ENCODE measurements at regions not wholly inside any gene's neighbourhood (a gene's known extent, or its start where the extent isn't known, plus 50 kb on each side); places are given as distances from the start of the nearest gene placed in this dataset.

DNA sequence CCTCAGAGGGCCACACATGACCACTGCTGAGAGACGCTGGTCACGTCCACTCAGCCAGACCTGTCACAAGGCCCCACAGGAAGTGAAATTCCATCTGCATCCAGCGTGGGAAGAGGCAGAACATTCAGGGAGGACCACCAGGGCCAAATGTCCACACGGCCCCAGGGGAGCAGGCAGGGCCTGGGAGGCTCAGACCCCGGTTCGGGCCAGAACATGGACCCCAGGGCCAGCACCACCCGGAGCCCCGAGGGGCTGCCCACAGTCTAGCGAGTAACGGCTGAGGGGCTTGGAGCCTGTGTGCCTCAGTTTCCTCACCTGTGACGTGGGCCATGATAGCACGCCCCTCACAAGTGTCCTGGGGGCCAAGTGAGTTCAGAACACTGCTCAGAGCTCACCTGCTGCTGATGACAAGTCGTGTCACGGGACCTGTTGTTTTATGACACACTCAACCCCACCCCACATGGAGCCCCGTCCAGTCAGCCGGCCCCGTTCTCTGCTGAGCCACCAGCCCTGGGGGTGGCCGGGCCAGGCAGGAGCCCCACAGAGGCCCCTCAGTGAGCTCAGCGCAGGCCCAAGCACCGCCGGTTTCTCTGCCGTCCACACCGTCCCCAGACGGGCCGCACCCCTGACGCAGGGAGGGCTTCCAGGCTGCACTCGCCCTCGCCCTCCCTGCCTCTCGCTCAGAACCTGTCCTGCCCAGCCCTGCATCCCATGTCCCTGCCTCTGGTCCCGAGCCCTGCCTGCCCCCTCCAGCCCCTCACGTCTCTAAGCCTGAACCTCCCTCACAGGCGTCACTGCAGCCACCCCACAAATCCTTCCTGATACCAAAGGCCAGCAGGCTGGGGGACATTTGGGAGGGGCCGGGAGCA, 79.5 kb upstream of the GALNT9 start:
- Histone ChIP-seq H3K4me3 (ENCODE audit: low read depth in 2 of 2, low read length in 1 of 2) (no peak overlapping the region), H3K9ac (no peak overlapping the region), H3K36me3 (replicated peaks in 1 of 2; ENCODE audit: control insufficient read depth in 1 of 2, insufficient read depth in 2 of 2, low read length in 1 of 2) (no peaks in the 10 kb centered on the region), H2AFZ (ENCODE audit: low read depth) (no peak overlapping the region), H3K9me3 (no peaks in the 10 kb centered on the region), H4K20me1 (ENCODE audit: insufficient read depth) (no peaks in the 10 kb centered on the region), H3K27me3 (ENCODE audit: insufficient read depth) (peaks cover 51% of the 10 kb centered on the region), H3K4me1 (ENCODE audit: control insufficient read depth in 1 of 2, insufficient read depth in 2 of 2, low read depth in 1 of 2, low read length in 1 of 2) (peaks cover 0 to 9% of the 10 kb centered on the region in 2 experiments; a peak in 1 of 4 replicates), H3K79me2 (ENCODE audit: insufficient read depth) (no peaks in the 10 kb centered on the region), H3K4me2 (no peak overlapping the region), H3F3A (replicated peaks; ENCODE audit: insufficient read depth) (no peaks in the 10 kb centered on the region), H3K9me2 (no peaks in the 10 kb centered on the region), H3K27ac (ENCODE audit: low read depth in 2 of 2, low read length in 1 of 2) (no peak overlapping the region)
- ChIA-PET CTCF (interaction anchor here (1.5 to 3.1 kb wide), 4 partner anchors 115 to 255 kb away, joined by 4 to 12 read pairs (median 6); no protein-coding TSS in a partner anchor), POLR2A (no interaction called here)
- WGBS (ENCODE audit: low lambda C conversion rate): 73% methylated on average over 23 of the region's 33 CpGs
- TF ChIP-seq NFIC (IDR thresholded peaks at IDR 0.05; ENCODE audit: borderline replicate concordance) (no peak), ELF1 (IDR thresholded peaks at IDR 0.05) (no peak), EZH2phosphoT487 (IDR thresholded peaks at IDR 0.05; ENCODE audit: borderline replicate concordance, low read depth) (no peak), TAF1 (IDR thresholded peaks at IDR 0.05; ENCODE audit: borderline replicate concordance, low read depth, low read length) (no peak), TEAD4 (IDR thresholded peaks at IDR 0.05; ENCODE audit: borderline replicate concordance, insufficient read depth) (no peak), NRF1 (IDR thresholded peaks at IDR 0.05; ENCODE audit: low read depth, low read length) (no peak), RAD21 (IDR thresholded peaks at IDR 0.05; ENCODE audit: low read length) (no peak), SMC3 (IDR thresholded peaks at IDR 0.05; ENCODE audit: low read depth, low read length) (no peak), YY1 (IDR thresholded peaks at IDR 0.05; ENCODE audit: low read depth) (no peak), MXI1 (IDR thresholded peaks at IDR 0.05; ENCODE audit: low read depth, low read length) (no peak), RFX5 (IDR thresholded peaks at IDR 0.05; ENCODE audit: low read length) (no peak), JUND (IDR thresholded peaks at IDR 0.05) (no peak), MEF2A (IDR thresholded peaks at IDR 0.05; ENCODE audit: borderline replicate concordance, low read depth) (no peak), POLR2AphosphoS5 (IDR thresholded peaks at IDR 0.05; ENCODE audit: low read depth, low read length) (no peak), SIN3A (IDR thresholded peaks at IDR 0.05; ENCODE audit: borderline replicate concordance, low read depth, low read length) (no peak), FOXJ3 (CRISPR knock-in tag; IDR thresholded peaks at IDR 0.05) (no peak)
- TF ChIP-seq, protein P1, sequence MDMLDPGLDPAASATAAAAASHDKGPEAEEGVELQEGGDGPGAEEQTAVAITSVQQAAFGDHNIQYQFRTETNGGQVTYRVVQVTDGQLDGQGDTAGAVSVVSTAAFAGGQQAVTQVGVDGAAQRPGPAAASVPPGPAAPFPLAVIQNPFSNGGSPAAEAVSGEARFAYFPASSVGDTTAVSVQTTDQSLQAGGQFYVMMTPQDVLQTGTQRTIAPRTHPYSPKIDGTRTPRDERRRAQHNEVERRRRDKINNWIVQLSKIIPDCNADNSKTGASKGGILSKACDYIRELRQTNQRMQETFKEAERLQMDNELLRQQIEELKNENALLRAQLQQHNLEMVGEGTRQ (IDR thresholded peaks at IDR 0.05; ENCODE audit: borderline replicate concordance, low read depth, low read length): no peak
- TF ChIP-seq, protein P2, sequence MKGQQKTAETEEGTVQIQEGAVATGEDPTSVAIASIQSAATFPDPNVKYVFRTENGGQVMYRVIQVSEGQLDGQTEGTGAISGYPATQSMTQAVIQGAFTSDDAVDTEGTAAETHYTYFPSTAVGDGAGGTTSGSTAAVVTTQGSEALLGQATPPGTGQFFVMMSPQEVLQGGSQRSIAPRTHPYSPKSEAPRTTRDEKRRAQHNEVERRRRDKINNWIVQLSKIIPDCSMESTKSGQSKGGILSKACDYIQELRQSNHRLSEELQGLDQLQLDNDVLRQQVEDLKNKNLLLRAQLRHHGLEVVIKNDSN (IDR thresholded peaks at IDR 0.05; ENCODE audit: borderline replicate concordance, low read depth): no peak
- TF ChIP-seq, protein P3, sequence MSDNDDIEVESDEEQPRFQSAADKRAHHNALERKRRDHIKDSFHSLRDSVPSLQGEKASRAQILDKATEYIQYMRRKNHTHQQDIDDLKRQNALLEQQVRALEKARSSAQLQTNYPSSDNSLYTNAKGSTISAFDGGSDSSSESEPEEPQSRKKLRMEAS (IDR thresholded peaks at IDR 0.05; ENCODE audit: low read depth): no peak
- no peak for DNase-seq
